ENCODE measurements at regions not wholly inside any gene's neighbourhood (a gene's known extent, or its start where the extent isn't known, plus 50 kb on each side); places are given as distances from the start of the nearest gene placed in this dataset.

DNA sequence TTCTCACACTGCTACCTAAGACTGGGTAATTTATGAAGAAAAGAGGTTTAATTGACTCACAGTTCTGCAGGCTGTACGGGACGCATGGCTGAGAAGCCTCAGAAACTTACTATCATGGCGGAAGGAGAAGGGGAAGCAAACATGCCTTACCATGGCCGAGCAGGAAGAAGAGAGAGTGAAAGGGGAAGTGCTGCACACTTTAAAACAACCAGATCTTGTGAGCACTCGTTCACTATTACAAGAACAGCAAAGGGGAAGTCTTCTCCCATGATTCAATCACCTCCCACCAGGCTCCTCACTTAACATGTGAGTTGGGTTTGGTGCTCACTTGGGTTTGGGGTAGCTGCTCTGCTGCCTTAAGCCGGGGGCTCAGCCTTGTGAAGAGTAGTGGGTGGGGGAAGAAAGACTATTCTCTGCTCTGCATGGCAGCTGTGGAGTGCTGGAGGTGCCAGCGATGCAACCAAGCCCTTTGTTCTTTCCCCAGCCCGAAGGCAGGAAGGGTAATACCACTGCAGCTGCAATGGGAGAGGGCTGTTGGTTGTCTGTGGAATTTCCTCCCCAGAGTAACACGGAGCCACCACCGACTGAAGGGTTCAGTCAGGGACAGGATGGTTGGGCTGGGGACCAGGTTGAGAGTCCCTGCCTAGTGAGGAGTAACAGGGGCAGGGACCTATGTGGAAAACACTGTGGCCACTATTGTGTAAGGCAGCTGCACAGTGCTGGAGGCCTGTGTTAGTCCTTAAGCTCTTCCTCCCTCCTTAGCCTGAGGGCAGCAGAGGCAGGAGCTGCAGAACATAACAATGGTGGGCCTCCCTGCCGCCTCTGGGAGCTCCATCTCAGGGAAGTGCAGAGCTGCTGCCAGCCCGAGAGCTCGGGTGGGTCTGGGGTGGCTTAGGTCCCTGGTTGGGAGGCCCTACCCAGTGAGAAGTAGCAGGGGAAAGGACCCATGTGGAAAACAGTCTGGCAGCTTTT lies 1262.5 kb downstream of the EFNB2 start:
- no peak overlapping the region for H3K4me3 ChIP-seq (ENCODE audit: control insufficient read depth, low read depth, low read length)
- TF ChIP-seq, protein P1, sequence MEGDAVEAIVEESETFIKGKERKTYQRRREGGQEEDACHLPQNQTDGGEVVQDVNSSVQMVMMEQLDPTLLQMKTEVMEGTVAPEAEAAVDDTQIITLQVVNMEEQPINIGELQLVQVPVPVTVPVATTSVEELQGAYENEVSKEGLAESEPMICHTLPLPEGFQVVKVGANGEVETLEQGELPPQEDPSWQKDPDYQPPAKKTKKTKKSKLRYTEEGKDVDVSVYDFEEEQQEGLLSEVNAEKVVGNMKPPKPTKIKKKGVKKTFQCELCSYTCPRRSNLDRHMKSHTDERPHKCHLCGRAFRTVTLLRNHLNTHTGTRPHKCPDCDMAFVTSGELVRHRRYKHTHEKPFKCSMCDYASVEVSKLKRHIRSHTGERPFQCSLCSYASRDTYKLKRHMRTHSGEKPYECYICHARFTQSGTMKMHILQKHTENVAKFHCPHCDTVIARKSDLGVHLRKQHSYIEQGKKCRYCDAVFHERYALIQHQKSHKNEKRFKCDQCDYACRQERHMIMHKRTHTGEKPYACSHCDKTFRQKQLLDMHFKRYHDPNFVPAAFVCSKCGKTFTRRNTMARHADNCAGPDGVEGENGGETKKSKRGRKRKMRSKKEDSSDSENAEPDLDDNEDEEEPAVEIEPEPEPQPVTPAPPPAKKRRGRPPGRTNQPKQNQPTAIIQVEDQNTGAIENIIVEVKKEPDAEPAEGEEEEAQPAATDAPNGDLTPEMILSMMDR (conservative IDR thresholded peaks at IDR 0.05; ENCODE audit: control insufficient read depth, insufficient read depth, low read depth, low read length), result no peak
- DNase-seq (ENCODE audit: low read depth), result no peak

DNA sequence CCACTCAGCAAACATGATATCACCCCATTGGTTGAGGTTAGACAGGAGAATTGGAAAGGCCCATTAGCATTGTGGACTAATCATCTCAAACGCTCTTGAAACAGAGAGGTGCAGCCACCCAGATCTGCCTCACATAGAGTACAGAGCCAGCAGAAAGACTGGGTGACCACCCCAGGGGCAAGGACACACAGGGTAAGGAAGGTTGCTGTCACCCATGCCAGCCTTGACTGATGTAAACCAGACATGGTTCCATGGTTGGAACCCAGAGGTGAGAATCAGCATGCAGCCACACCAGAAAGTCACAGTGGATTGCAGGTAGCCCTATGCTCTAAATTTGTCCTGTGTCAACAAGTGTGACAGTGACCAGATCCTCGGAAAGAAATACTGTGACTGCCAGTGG lies 1268.8 kb downstream of the EFNB2 start:
- DNase-seq (ENCODE audit: low read depth), result no peak
- H3K4me3 ChIP-seq (ENCODE audit: control insufficient read depth, low read depth, low read length), result no peak overlapping the region
- TF ChIP-seq, protein P1 (conservative IDR thresholded peaks at IDR 0.05; ENCODE audit: control insufficient read depth, insufficient read depth, low read depth, low read length), result no peak

DNA sequence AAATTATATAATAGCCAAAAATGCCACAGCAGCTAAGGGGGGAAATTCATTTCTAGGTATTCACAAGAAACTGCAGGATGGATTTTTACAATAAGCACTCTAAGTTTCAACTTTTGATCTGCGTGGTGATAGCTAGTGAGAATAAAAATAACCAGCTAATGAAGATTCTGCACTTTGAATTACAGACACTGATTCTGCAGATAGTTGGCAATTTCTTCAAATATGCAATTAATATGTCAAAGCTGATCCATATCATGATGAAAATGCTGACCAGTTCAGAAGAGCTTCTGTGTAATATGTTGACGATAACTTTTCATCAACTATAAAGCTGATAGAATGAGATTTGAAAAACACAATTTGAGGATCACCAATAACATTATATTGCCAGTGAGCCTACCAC lies 1272.9 kb downstream of the EFNB2 start:
- H3K4me3 ChIP-seq (ENCODE audit: control insufficient read depth, low read depth, low read length), result no peak overlapping the region
- no peak for DNase-seq (ENCODE audit: low read depth)
- TF ChIP-seq, protein P1 (conservative IDR thresholded peaks at IDR 0.05; ENCODE audit: control insufficient read depth, insufficient read depth, low read depth, low read length), result no peak

DNA sequence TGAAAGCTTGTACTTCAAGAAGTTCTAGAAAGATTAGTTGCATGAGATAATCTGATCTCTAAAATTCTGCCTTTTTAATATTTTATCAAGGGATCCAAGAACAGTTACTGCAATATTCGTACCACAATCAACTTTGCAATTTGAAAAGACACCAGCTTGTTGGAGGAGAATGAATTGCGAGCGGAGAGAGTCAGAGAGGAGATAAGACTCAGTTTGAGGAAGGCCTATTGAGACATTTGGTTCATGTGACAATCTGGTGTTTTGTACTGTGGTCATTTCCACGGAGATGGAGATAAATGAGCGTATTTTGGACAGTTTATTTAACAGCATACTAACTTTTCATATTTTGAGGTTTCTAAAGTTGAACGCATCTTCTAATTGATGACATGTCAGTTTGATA lies 1276.0 kb downstream of the EFNB2 start:
- DNase-seq (ENCODE audit: low read depth), result no peak
- no peak overlapping the region for H3K4me3 ChIP-seq (ENCODE audit: control insufficient read depth, low read depth, low read length)
- TF ChIP-seq, protein P1 (conservative IDR thresholded peaks at IDR 0.05; ENCODE audit: control insufficient read depth, insufficient read depth, low read depth, low read length), result no peak

DNA sequence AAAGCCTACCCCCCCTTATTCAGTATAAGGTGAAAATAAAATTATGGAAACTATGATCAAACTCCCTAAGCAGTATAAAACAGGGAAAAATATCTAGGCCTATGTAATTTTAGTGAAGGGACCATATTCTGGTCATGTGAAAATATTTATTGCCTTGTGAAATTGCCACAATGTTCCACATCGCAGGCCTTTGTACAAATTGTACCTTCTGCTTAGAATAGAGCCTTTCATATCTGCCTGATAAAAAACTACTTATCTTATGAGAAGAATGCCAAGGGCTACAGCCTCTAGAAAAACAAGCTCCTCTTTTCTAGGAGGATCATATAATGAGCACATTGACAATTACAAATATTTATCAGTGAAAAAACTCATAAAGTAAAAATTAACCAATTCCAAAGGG lies 1280.0 kb downstream of the EFNB2 start:
- TF ChIP-seq, protein P1 (conservative IDR thresholded peaks at IDR 0.05; ENCODE audit: control insufficient read depth, insufficient read depth, low read depth, low read length), result no peak
- no peak overlapping the region for H3K4me3 ChIP-seq (ENCODE audit: control insufficient read depth, low read depth, low read length)
- DNase-seq (ENCODE audit: low read depth), result no peak

DNA sequence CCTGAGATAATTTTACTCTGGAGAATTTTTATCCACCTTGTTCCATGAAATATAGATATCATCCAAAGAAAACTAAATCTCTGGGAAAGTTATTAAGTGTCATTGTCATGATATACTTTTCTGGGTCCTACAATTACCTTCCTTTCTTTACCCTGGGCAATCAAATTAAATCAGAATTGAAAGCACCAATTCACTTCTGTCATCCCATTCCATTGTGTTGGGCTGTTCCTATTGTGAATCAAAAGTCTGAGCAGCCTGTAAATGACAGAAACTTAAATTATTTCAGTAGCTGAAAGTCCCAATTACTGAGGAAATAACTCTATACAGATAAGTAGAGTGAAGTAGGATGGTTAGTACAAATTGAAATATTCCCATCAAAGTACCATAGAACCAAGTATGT lies 1284.2 kb downstream of the EFNB2 start:
- TF ChIP-seq, protein P1 (conservative IDR thresholded peaks at IDR 0.05; ENCODE audit: control insufficient read depth, insufficient read depth, low read depth, low read length), result no peak
- H3K4me3 ChIP-seq (ENCODE audit: control insufficient read depth, low read depth, low read length), result no peak overlapping the region
- no peak for DNase-seq (ENCODE audit: low read depth)
